ENCODE measurements at regions not wholly inside any gene's neighbourhood (a gene's known extent, or its start where the extent isn't known, plus 50 kb on each side); places are given as distances from the start of the nearest gene placed in this dataset.

- TF ChIP-seq YY1 (IDR thresholded peaks at IDR 0.05; ENCODE audit: low read depth, low read length) (no peak), POLR2A (IDR thresholded peaks at IDR 0.05; ENCODE audit: control extremely low read depth in 1 of 2, low read depth in 2 of 2, low read length in 2 of 2) (no peak), MAFK (IDR thresholded peaks at IDR 0.05; ENCODE audit: low read depth, low read length) (no peak), CHD2 (IDR thresholded peaks at IDR 0.05; ENCODE audit: low read length) (no peak), CTCF (IDR thresholded peaks at IDR 0.05; ENCODE audit: control extremely low read depth in 1 of 3, insufficient read depth in 1 of 3, low read depth in 1 of 3, low read length in 3 of 3) (no peak), BRCA1 (IDR thresholded peaks at IDR 0.05; ENCODE audit: low read depth, low read length) (no peak), JUN (IDR thresholded peaks at IDR 0.05; ENCODE audit: low read depth, low read length) (no peak), CHD7 (IDR thresholded peaks at IDR 0.05; ENCODE audit: insufficient replicate concordance, low read length) (no peak)
Measured at GRCh38 chrX:774536-774935, 143.9 kb downstream of the SHOX start.

All from H1 (cell line).